Lung (tissue), 11 donors: ENCODE measurements at regions not wholly inside any gene's neighbourhood (a gene's known extent, or its start where the extent isn't known, plus 50 kb on each side); places are given as distances from the start of the nearest gene placed in this dataset.

Experiments
- ATAC-seq: fragments of 200-7000 bp; cut with Tn5 transposase; one replicate; pipeline ENCODE4 v1.9.1; 2020; ENCODE audit warnings: moderate number of reproducible peaks; ENCODE audit not compliant: insufficient read depth, low FRiP score
- DNase-seq, 3 donors: peaks; one replicate each; pipeline ENCODE4 v3.0.0-alpha.2; 2013 to 2017
- H3K27ac ChIP-seq, 2 donors: one replicate each; pipeline ENCODE4 v1.5.1; 2013; ENCODE audit warnings: mild to moderate bottlenecking in 2 of 2, moderate library complexity in 2 of 2, control low read depth in 1 of 2, inconsistent platforms in 1 of 2, low read depth in 1 of 2, low read length in 1 of 2
- H3K27me3 ChIP-seq, 3 donors: one replicate each; pipeline ENCODE4 v1.5.1; 2013; ENCODE audit warnings: low read length in 2 of 3; ENCODE audit not compliant: control insufficient read depth in 3 of 3, insufficient read depth in 3 of 3
- H3K36me3 ChIP-seq, 4 donors: one replicate each; pipeline ENCODE4 v1.5.1; 2013; ENCODE audit warnings: low read length in 4 of 4, mild to moderate bottlenecking in 1 of 4, moderate library complexity in 1 of 4; ENCODE audit not compliant: control insufficient read depth in 4 of 4, insufficient read depth in 4 of 4
- H3K4me1 ChIP-seq, 5 donors: one replicate each; pipeline ENCODE4 v1.5.1; 2013; ENCODE audit warnings: low read length in 5 of 5, mild to moderate bottlenecking in 2 of 5, moderate library complexity in 1 of 5; ENCODE audit not compliant: control insufficient read depth in 5 of 5, insufficient read depth in 5 of 5
- H3K4me3 ChIP-seq: one replicate; pipeline ENCODE4 v1.5.1; 2013; ENCODE audit warnings: mild to moderate bottlenecking, control low read depth, moderate library complexity
- H3K9ac ChIP-seq, 2 donors: one replicate each; pipeline ENCODE4 v1.5.1; 2013; ENCODE audit warnings: low read length in 2 of 2, control low read depth in 1 of 2; ENCODE audit not compliant: insufficient read depth in 1 of 2
- H3K9me3 ChIP-seq, 4 donors: one replicate each; pipeline ENCODE4 v1.5.1; 2013; ENCODE audit warnings: low read length in 3 of 4, mild to moderate bottlenecking in 1 of 4, moderate library complexity in 1 of 4; ENCODE audit not compliant: control insufficient read depth in 4 of 4, insufficient read depth in 3 of 4
- WGBS, 2 donors: extraction: QIAGEN DNeasy Blood & Tissue Kit; methylation state at CpG; one replicate each; pipeline ENCODE4 v1.1.7; 2013; 5-methylcytosine and 5-hydroxymethylcytosine counted together
- TF ChIP-seq, protein P1 (sequence below): IDR thresholded peaks from 2 replicates; pipeline ENCODE4 v1.5.1; 2012; ENCODE audit warnings: mild to moderate bottlenecking; ENCODE audit errors: control extremely low read depth, extremely low read depth
- donor health status: control.
- donor health status: control.
- donor health status: Bipolar disorder and iron deficiency.
- donor health status: healthy.
- donor health status: DM: yes; HTN: yes; CAD: no.

DNA sequence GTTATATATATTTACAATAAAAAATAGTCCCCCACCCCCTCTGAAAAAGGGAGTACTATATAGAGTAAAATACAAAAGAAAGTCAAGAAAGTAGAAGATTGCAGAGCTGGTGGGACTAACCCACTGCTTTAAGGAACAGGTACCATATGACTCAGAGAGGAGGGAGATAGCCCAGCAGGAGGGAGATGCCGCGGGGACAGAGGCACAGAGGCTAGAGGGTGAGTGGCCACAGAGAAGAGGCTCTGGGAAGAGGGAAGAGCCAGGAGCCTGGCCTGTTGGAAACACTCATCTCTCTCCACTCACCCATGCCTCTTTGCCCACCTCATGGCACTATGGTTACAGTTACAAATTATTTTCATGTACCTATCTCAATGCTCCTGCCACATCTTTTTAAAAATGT, 53.6 kb upstream of the LYVE1 start:
- TF ChIP-seq, protein P1, sequence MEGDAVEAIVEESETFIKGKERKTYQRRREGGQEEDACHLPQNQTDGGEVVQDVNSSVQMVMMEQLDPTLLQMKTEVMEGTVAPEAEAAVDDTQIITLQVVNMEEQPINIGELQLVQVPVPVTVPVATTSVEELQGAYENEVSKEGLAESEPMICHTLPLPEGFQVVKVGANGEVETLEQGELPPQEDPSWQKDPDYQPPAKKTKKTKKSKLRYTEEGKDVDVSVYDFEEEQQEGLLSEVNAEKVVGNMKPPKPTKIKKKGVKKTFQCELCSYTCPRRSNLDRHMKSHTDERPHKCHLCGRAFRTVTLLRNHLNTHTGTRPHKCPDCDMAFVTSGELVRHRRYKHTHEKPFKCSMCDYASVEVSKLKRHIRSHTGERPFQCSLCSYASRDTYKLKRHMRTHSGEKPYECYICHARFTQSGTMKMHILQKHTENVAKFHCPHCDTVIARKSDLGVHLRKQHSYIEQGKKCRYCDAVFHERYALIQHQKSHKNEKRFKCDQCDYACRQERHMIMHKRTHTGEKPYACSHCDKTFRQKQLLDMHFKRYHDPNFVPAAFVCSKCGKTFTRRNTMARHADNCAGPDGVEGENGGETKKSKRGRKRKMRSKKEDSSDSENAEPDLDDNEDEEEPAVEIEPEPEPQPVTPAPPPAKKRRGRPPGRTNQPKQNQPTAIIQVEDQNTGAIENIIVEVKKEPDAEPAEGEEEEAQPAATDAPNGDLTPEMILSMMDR, result no peak
- Histone ChIP-seq H3K9me3 (no peaks in the 10 kb centered on the region), H3K27ac (no peak overlapping the region), H3K4me1 (peaks cover 0 to 37% (median 0%) of the 10 kb centered on the region in 5 donors), H3K9ac (no peak overlapping the region), H3K4me3 (no peak overlapping the region), H3K27me3 (no peaks in the 10 kb centered on the region), H3K36me3 (no peaks in the 10 kb centered on the region)
- DNase-seq, result no peak
- ATAC-seq, result no peak
- WGBS, 2 donors, result 90 to 96% methylated on average over 2 of the region's 2 CpGs

DNA sequence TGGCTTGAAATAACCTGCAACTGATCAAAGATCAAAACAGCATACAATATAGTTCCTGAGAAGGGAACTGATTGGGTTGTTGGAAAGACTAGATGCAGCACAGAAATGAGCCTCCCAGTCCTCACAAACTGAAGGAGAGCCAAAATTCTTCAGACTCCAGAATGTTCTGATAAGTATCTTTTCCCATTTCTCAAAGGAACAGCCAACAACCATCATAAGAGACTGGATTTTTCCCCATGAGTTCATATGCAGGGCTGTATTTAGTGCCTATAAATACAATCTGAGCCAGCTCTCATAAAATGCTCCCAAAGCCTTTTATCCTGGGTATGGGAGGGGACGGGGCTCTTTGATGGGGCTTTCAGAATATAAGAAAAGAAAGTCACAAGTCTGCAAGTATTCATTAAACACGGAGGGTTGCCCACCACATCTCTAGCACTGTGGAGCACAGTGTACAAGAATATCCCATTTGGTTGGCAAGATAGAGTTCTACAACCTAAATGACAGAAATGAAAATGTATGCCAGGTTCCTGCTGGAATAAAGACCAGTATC, 50.7 kb upstream of the LYVE1 start:
- no peaks in the 10 kb centered on the region for H3K36me3 ChIP-seq
- no peak for DNase-seq
- peaks cover 0 to 17% (median 0%) of the 10 kb centered on the region in 5 donors for H3K4me1 ChIP-seq
- TF ChIP-seq, protein P1, result no peak
- no peak for ATAC-seq
- H3K9me3 ChIP-seq, result no peaks in the 10 kb centered on the region
- no peak overlapping the region for H3K9ac ChIP-seq
- no peaks in the 10 kb centered on the region for H3K27me3 ChIP-seq
- no peak overlapping the region for H3K4me3 ChIP-seq
- WGBS, 2 donors, result 90 to 98% methylated on average over 2 of the region's 2 CpGs
- H3K27ac ChIP-seq, result peak overlapping the region in 1 of 2 donors; percentile 5

DNA sequence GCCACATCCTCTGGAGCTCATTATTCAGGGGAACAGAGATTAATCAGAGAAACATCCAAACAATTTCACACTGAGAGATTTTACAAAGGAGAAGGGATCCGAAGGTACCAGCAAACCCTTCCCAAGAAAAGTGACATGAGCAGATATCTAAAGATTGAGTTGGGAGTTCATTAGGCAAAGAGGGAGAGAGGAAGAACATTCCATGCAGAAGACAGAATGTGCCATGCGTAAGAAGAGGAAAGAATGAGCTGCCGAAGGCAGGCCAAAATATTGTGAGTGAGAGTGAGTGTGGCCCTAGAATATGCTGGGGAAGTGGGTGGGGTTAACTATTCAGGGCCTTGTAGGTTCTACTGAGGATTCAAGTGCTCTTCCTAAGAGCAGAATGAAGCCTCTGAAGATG, 50.0 kb upstream of the LYVE1 start:
- TF ChIP-seq, protein P1, result no peak
- H3K4me3 ChIP-seq, result no peak overlapping the region
- H3K36me3 ChIP-seq, result no peaks in the 10 kb centered on the region
- no peaks in the 10 kb centered on the region for H3K27me3 ChIP-seq
- peaks cover 0 to 2% (median 0%) of the 10 kb centered on the region in 4 donors for H3K9me3 ChIP-seq
- DNase-seq (no peak), ATAC-seq (no peak)
- peak overlapping the region in 1 of 2 donors; percentile 5 for H3K27ac ChIP-seq
- H3K9ac ChIP-seq, result no peak overlapping the region
- H3K4me1 ChIP-seq, result peaks cover 0 to 10% (median 0%) of the 10 kb centered on the region in 5 donors
- 68 to 79% methylated on average over 3 of the region's 3 CpGs for WGBS, 2 donors
